ENCODE measurements at regions not wholly inside any gene's neighbourhood (a gene's known extent, or its start where the extent isn't known, plus 50 kb on each side); places are given as distances from the start of the nearest gene placed in this dataset.

- TF ChIP-seq ZNF2 (tag by site-specific recombination; IDR thresholded peaks at IDR 0.05) = no peak
- no peak for TF ChIP-seq ZNF114 (tag by site-specific recombination; IDR thresholded peaks at IDR 0.05)
Observed at GRCh38 chr7:4612939-4613841, 68.9 kb upstream of the FOXK1 start (continued).

- Histone ChIP-seq H3K36me3 (ENCODE audit: control insufficient read depth in 2 of 2, insufficient read depth in 1 of 2, low read length in 2 of 2) (no peaks in the 10 kb centered on the region), H3K27ac (ENCODE audit: extremely low read depth, low read depth, low read length) (no peak overlapping the region), H3K4me1 (ENCODE audit: control insufficient read depth, insufficient read depth, low read length) (no peaks in the 10 kb centered on the region), H3K4me3 (ENCODE audit: low read depth, low read length) (no peak overlapping the region), H3K9me3 (ENCODE audit: control insufficient read depth, insufficient read depth, low read depth, low read length) (no peaks in the 10 kb centered on the region)
- POLR2A ChIA-PET = interaction anchor here (0.6 to 0.7 kb wide), 2 partner anchors 127 to 136 kb away, joined by 3 read pairs; no protein-coding TSS in a partner anchor
- no peak for TF ChIP-seq ZNF221 (tag by site-specific recombination; IDR thresholded peaks at IDR 0.05; ENCODE audit: borderline replicate concordance)
- peak; percentile 65; the same call in 1 of the 2 replicates for TF ChIP-seq ZNF362 (tag by site-specific recombination; IDR thresholded peaks at IDR 0.05)
- CTCF ChIA-PET = no interaction called here
Observed at GRCh38 chr7:4613846-4614548, 68.1 kb upstream of the FOXK1 start.

GRCh38 chr7:4616116-4616515, 66.0 kb upstream of the FOXK1 start:
- CTCF ChIA-PET = interaction anchor here (0.7 to 1.0 kb wide), 2 partner anchors 471 to 1727 kb away, joined by 3 to 4 read pairs; no protein-coding TSS in a partner anchor

More at GRCh38 chr7:4616116-4616515, 66.0 kb upstream of the FOXK1 start:
- POLR2A ChIA-PET = no interaction called here
- no peaks in the 10 kb centered on the region for H3K36me3 ChIP-seq (ENCODE audit: control insufficient read depth in 2 of 2, insufficient read depth in 1 of 2, low read length in 2 of 2)
- TF ChIP-seq ZNF19 (tag by site-specific recombination; IDR thresholded peaks at IDR 0.05; ENCODE audit: low read depth) (no peak), ZNF366 (tag by site-specific recombination; conservative IDR thresholded peaks at IDR 0.05) (no peak), ZNF354C (tag by site-specific recombination; IDR thresholded peaks at IDR 0.05; ENCODE audit: borderline replicate concordance, low read depth) (no peak), ZNF670 (tag by site-specific recombination; IDR thresholded peaks at IDR 0.05; ENCODE audit: low read depth) (no peak), ZXDB (tag by site-specific recombination; IDR thresholded peaks at IDR 0.05) (no peak), ZNF362 (tag by site-specific recombination; IDR thresholded peaks at IDR 0.05) (no peak), HOXC10 (CRISPR knock-in tag; IDR thresholded peaks at IDR 0.05) (no peak), ZBTB21 (tag by site-specific recombination; IDR thresholded peaks at IDR 0.05) (no peak), ZNF621 (tag by site-specific recombination; IDR thresholded peaks at IDR 0.05) (no peak), ZNF248 (tag by site-specific recombination; IDR thresholded peaks at IDR 0.05) (no peak), ZBTB11 (tag by site-specific recombination; conservative IDR thresholded peaks at IDR 0.05; ENCODE audit: low read depth) (no peak), ZNF16 (tag by site-specific recombination; IDR thresholded peaks at IDR 0.05; ENCODE audit: low read depth) (no peak), ZSCAN16 (tag by site-specific recombination; IDR thresholded peaks at IDR 0.05) (no peak), ZNF529 (tag by site-specific recombination; IDR thresholded peaks at IDR 0.05; ENCODE audit: insufficient replicate concordance) (no peak), ZNF184 (tag by site-specific recombination; IDR thresholded peaks at IDR 0.05) (no peak), ZFP41 (tag by site-specific recombination; IDR thresholded peaks at IDR 0.05; ENCODE audit: borderline replicate concordance) (no peak)
- H3K27ac ChIP-seq (ENCODE audit: extremely low read depth, low read depth, low read length) = no peak overlapping the region
- no peak overlapping the region for H3K4me3 ChIP-seq (ENCODE audit: low read depth, low read length)
- no peaks in the 10 kb centered on the region for H3K9me3 ChIP-seq (ENCODE audit: control insufficient read depth, insufficient read depth, low read depth, low read length)
- H3K4me1 ChIP-seq (ENCODE audit: control insufficient read depth, insufficient read depth, low read length) = no peaks in the 10 kb centered on the region

Measured in HEK293 (cell line).